ENCODE measurements at regions not wholly inside any gene's neighbourhood (a gene's known extent, or its start where the extent isn't known, plus 50 kb on each side); places are given as distances from the start of the nearest gene placed in this dataset.

DNA sequence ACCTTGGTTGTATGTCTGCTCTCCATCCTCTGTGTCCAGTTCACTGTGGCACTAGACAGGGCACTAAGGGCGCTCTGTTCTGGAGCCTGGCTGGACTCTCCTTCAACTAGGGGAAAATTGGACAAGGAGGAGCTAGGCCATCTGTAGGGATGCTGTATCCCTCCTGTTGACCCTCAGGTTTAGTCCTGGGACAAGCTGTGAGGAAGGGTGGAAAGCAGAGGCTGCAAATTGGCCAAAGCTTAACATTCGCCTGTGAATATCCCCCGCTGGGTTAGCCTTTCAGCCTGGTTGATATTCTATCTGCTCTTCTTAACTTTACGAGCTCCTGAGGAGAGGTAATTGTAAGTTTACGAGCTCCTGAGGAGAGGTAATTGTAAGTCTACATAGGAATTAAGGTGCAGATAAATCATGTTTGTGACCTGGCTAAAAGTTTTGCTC, 64.4 kb upstream of the ENPEP start (continued):
- TF ChIP-seq ZNF777 (tag by site-specific recombination; IDR thresholded peaks at IDR 0.05; ENCODE audit: borderline replicate concordance): no peak
- TF ChIP-seq ZNF664 (tag by site-specific recombination; IDR thresholded peaks at IDR 0.05): 0 out of 2 replicates have a peak, but pooled peaks have one; percentile 19
- TF ChIP-seq, protein P1, sequence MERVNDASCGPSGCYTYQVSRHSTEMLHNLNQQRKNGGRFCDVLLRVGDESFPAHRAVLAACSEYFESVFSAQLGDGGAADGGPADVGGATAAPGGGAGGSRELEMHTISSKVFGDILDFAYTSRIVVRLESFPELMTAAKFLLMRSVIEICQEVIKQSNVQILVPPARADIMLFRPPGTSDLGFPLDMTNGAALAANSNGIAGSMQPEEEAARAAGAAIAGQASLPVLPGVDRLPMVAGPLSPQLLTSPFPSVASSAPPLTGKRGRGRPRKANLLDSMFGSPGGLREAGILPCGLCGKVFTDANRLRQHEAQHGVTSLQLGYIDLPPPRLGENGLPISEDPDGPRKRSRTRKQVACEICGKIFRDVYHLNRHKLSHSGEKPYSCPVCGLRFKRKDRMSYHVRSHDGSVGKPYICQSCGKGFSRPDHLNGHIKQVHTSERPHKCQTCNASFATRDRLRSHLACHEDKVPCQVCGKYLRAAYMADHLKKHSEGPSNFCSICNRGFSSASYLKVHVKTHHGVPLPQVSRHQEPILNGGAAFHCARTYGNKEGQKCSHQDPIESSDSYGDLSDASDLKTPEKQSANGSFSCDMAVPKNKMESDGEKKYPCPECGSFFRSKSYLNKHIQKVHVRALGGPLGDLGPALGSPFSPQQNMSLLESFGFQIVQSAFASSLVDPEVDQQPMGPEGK (tag by site-specific recombination; IDR thresholded peaks at IDR 0.05): no peak
- TF ChIP-seq WT1 (tag by site-specific recombination; IDR thresholded peaks at IDR 0.05): peak; percentile 97
- no peak for TF ChIP-seq ZNF280C (tag by site-specific recombination; IDR thresholded peaks at IDR 0.05)
- no peak for TF ChIP-seq ZBTB1 (tag by site-specific recombination; IDR thresholded peaks at IDR 0.05)
- peak; percentile 92 for TF ChIP-seq OVOL3 (tag by site-specific recombination; IDR thresholded peaks at IDR 0.05)
- no peak for TF ChIP-seq ZNF510 (tag by site-specific recombination; IDR thresholded peaks at IDR 0.05; ENCODE audit: insufficient replicate concordance)
- TF ChIP-seq ZNF324 (tag by site-specific recombination; IDR thresholded peaks at IDR 0.05): no peak
- TF ChIP-seq, protein P2, sequence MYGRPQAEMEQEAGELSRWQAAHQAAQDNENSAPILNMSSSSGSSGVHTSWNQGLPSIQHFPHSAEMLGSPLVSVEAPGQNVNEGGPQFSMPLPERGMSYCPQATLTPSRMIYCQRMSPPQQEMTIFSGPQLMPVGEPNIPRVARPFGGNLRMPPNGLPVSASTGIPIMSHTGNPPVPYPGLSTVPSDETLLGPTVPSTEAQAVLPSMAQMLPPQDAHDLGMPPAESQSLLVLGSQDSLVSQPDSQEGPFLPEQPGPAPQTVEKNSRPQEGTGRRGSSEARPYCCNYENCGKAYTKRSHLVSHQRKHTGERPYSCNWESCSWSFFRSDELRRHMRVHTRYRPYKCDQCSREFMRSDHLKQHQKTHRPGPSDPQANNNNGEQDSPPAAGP (tag by site-specific recombination; IDR thresholded peaks at IDR 0.05): peak; percentile 80
- TF ChIP-seq ZFP69B (tag by site-specific recombination; IDR thresholded peaks at IDR 0.05): no peak
- TF ChIP-seq ELK4 (IDR thresholded peaks at IDR 0.05; ENCODE audit: borderline replicate concordance, low read depth, low read length): no peak
- TF ChIP-seq ZBTB7A (tag by site-specific recombination; IDR thresholded peaks at IDR 0.05; ENCODE audit: low read depth): no peak
- peak; percentile 58 for TF ChIP-seq KLF1 (tag by site-specific recombination; IDR thresholded peaks at IDR 0.05)
- no peak for TF ChIP-seq ZNF146 (tag by site-specific recombination; IDR thresholded peaks at IDR 0.05)
- TF ChIP-seq GLI2 (tag by site-specific recombination; IDR thresholded peaks at IDR 0.05; ENCODE audit: borderline replicate concordance, low read depth): peak; percentile 96
- TF ChIP-seq ZNF302 (tag by site-specific recombination; IDR thresholded peaks at IDR 0.05; ENCODE audit: low read depth): no peak
- TF ChIP-seq ZSCAN30 (tag by site-specific recombination; IDR thresholded peaks at IDR 0.05): peak; percentile 84; the same call in 1 of the 2 replicates
- peak; percentile 94 for TF ChIP-seq ZXDB (tag by site-specific recombination; IDR thresholded peaks at IDR 0.05)
- TF ChIP-seq ZNF2 (tag by site-specific recombination; IDR thresholded peaks at IDR 0.05): peak; percentile 27; the same call in 1 of the 2 replicates
- TF ChIP-seq ZNF394 (tag by site-specific recombination; IDR thresholded peaks at IDR 0.05; ENCODE audit: borderline replicate concordance): no peak; the same call in 1 of the 2 replicates
- peak; percentile 83 for TF ChIP-seq ZNF600 (tag by site-specific recombination; IDR thresholded peaks at IDR 0.05)
- peak; percentile 85 for TF ChIP-seq HIC1 (tag by site-specific recombination; IDR thresholded peaks at IDR 0.05)
- no peak for TF ChIP-seq ZNF792 (tag by site-specific recombination; IDR thresholded peaks at IDR 0.05)
- no peak for TF ChIP-seq ZNF292 (tag by site-specific recombination; IDR thresholded peaks at IDR 0.05; ENCODE audit: borderline replicate concordance, low read depth)
- no peak for TF ChIP-seq ZNF184 (tag by site-specific recombination; IDR thresholded peaks at IDR 0.05)
- TF ChIP-seq ZNF157 (tag by site-specific recombination; IDR thresholded peaks at IDR 0.05): no peak
- no peak; the same call in 1 of the 2 replicates for TF ChIP-seq GLIS2 (tag by site-specific recombination; IDR thresholded peaks at IDR 0.05)
- TF ChIP-seq, protein P3, sequence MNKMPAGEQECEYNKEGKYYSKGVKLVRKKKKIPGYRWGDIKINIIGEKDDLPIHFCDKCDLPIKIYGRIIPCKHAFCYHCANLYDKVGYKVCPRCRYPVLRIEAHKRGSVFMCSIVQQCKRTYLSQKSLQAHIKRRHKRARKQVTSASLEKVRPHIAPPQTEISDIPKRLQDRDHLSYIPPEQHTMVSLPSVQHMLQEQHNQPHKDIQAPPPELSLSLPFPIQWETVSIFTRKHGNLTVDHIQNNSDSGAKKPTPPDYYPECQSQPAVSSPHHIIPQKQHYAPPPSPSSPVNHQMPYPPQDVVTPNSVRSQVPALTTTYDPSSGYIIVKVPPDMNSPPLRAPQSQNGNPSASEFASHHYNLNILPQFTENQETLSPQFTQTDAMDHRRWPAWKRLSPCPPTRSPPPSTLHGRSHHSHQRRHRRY (tag by site-specific recombination; IDR thresholded peaks at IDR 0.05): 0 out of 2 replicates have a peak, but pooled peaks have one; percentile 63
